H1 (cell line): ENCODE measurements at regions not wholly inside any gene's neighbourhood (a gene's known extent, or its start where the extent isn't known, plus 50 kb on each side); places are given as distances from the start of the nearest gene placed in this dataset.

Experiments
- BRCA1 ChIP-seq: IDR thresholded peaks from 2 replicates; pipeline ENCODE4 v1.6.1; 2012; ENCODE audit warnings: low read depth, low read length, improper control_type of control experiment
- GTF2F1 ChIP-seq: IDR thresholded peaks from 2 replicates; pipeline ENCODE4 v1.6.1; 2012; ENCODE audit warnings: low read depth, low read length, improper control_type of control experiment, borderline replicate concordance
- HDAC2 ChIP-seq, 2 experiments: fragments of 300-600 bp in 1 of 2; sonication (generic) in 1 of 2; IDR thresholded peaks; 2 replicates each; pipeline ENCODE4 v1.6.1; 2011 to 2012; ENCODE audit warnings: low read depth in 2 of 2, low read length in 2 of 2, mild to moderate bottlenecking in 2 of 2, moderate library complexity in 2 of 2, borderline replicate concordance in 1 of 2, inconsistent platforms in 1 of 2
- KDM1A ChIP-seq: fragments of 200-600, 300-600 bp; sonication (generic); IDR thresholded peaks from 2 replicates; pipeline ENCODE4 v1.7.1; 2016; ENCODE audit warnings: mild to moderate bottlenecking, low read length, borderline replicate concordance
- SIRT6 ChIP-seq: IDR thresholded peaks from one replicate; pipeline ENCODE4 v1.7.1; 2012; ENCODE audit warnings: low read length, inconsistent platforms
- SP1 ChIP-seq: IDR thresholded peaks from 2 replicates; pipeline ENCODE4 v1.6.1; 2011; ENCODE audit warnings: low read depth, low read length
- TEAD4 ChIP-seq: IDR thresholded peaks from 2 replicates; pipeline ENCODE4 v1.6.1; 2012; ENCODE audit warnings: low read depth, low read length, inconsistent platforms, mixed read lengths
- TF ChIP-seq, protein P1 (sequence below): fragments of 300-600 bp; sonication (generic); IDR thresholded peaks from 2 replicates; pipeline ENCODE4 v1.7.1; 2012; ENCODE audit warnings: low read length, moderate library complexity, mild to moderate bottlenecking, inconsistent platforms; ENCODE audit not compliant: insufficient replicate concordance
- TF ChIP-seq, protein P2 (sequence below): IDR thresholded peaks from 2 replicates; pipeline ENCODE4 v1.6.1; 2011; ENCODE audit warnings: low read depth, mild to moderate bottlenecking, low read length; ENCODE audit not compliant: insufficient read depth

DNA sequence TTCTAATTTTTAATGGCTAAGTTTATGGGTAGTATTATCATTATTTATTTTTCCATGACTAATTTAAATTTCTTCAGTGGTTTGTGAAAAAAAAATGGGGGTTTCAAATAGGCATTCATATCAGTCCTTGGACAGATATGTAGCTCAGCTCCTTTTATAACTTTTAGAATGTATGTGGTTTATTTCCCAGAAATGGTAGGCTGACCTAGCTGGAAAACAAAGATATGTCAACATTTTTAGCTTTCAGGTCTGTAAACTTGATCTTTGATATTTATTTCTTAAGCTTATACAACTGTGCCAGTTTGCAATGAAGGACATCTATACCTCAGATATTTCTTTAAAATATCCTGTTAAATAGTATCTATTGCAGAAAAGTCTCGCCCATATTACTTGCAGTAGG lies 1815.5 kb downstream of the SLITRK5 start (continued):
- TF ChIP-seq, protein P1, sequence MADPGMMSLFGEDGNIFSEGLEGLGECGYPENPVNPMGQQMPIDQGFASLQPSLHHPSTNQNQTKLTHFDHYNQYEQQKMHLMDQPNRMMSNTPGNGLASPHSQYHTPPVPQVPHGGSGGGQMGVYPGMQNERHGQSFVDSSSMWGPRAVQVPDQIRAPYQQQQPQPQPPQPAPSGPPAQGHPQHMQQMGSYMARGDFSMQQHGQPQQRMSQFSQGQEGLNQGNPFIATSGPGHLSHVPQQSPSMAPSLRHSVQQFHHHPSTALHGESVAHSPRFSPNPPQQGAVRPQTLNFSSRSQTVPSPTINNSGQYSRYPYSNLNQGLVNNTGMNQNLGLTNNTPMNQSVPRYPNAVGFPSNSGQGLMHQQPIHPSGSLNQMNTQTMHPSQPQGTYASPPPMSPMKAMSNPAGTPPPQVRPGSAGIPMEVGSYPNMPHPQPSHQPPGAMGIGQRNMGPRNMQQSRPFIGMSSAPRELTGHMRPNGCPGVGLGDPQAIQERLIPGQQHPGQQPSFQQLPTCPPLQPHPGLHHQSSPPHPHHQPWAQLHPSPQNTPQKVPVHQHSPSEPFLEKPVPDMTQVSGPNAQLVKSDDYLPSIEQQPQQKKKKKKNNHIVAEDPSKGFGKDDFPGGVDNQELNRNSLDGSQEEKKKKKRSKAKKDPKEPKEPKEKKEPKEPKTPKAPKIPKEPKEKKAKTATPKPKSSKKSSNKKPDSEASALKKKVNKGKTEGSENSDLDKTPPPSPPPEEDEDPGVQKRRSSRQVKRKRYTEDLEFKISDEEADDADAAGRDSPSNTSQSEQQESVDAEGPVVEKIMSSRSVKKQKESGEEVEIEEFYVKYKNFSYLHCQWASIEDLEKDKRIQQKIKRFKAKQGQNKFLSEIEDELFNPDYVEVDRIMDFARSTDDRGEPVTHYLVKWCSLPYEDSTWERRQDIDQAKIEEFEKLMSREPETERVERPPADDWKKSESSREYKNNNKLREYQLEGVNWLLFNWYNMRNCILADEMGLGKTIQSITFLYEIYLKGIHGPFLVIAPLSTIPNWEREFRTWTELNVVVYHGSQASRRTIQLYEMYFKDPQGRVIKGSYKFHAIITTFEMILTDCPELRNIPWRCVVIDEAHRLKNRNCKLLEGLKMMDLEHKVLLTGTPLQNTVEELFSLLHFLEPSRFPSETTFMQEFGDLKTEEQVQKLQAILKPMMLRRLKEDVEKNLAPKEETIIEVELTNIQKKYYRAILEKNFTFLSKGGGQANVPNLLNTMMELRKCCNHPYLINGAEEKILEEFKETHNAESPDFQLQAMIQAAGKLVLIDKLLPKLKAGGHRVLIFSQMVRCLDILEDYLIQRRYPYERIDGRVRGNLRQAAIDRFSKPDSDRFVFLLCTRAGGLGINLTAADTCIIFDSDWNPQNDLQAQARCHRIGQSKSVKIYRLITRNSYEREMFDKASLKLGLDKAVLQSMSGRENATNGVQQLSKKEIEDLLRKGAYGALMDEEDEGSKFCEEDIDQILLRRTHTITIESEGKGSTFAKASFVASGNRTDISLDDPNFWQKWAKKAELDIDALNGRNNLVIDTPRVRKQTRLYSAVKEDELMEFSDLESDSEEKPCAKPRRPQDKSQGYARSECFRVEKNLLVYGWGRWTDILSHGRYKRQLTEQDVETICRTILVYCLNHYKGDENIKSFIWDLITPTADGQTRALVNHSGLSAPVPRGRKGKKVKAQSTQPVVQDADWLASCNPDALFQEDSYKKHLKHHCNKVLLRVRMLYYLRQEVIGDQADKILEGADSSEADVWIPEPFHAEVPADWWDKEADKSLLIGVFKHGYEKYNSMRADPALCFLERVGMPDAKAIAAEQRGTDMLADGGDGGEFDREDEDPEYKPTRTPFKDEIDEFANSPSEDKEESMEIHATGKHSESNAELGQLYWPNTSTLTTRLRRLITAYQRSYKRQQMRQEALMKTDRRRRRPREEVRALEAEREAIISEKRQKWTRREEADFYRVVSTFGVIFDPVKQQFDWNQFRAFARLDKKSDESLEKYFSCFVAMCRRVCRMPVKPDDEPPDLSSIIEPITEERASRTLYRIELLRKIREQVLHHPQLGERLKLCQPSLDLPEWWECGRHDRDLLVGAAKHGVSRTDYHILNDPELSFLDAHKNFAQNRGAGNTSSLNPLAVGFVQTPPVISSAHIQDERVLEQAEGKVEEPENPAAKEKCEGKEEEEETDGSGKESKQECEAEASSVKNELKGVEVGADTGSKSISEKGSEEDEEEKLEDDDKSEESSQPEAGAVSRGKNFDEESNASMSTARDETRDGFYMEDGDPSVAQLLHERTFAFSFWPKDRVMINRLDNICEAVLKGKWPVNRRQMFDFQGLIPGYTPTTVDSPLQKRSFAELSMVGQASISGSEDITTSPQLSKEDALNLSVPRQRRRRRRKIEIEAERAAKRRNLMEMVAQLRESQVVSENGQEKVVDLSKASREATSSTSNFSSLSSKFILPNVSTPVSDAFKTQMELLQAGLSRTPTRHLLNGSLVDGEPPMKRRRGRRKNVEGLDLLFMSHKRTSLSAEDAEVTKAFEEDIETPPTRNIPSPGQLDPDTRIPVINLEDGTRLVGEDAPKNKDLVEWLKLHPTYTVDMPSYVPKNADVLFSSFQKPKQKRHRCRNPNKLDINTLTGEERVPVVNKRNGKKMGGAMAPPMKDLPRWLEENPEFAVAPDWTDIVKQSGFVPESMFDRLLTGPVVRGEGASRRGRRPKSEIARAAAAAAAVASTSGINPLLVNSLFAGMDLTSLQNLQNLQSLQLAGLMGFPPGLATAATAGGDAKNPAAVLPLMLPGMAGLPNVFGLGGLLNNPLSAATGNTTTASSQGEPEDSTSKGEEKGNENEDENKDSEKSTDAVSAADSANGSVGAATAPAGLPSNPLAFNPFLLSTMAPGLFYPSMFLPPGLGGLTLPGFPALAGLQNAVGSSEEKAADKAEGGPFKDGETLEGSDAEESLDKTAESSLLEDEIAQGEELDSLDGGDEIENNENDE, result no peak
- TF ChIP-seq TEAD4 (no peak), HDAC2 (IDR thresholded peaks at IDR 0.05; ENCODE audit: borderline replicate concordance in 1 of 2, low read depth in 2 of 2, low read length in 2 of 2) (no peak), SP1 (no peak), BRCA1 (no peak), GTF2F1 (no peak), SIRT6 (no peak), KDM1A (no peak)
- TF ChIP-seq, protein P2, sequence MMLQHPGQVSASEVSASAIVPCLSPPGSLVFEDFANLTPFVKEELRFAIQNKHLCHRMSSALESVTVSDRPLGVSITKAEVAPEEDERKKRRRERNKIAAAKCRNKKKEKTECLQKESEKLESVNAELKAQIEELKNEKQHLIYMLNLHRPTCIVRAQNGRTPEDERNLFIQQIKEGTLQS, result no peak
